Endothelial cell (in vitro differentiated cells): ENCODE measurements at regions not wholly inside any gene's neighbourhood (a gene's known extent, or its start where the extent isn't known, plus 50 kb on each side); places are given as distances from the start of the nearest gene placed in this dataset.

Source experiments
- DNase-seq: peaks from one replicate; pipeline ENCODE4 v3.0.0; 2021; ENCODE audit warnings: low spot score
- H3K27ac Mint-ChIP-seq: one replicate; pipeline ENCODE4 v1.8.0; 2021; ENCODE audit warnings: mixed read lengths, inconsistent platforms; ENCODE audit not compliant: unreplicated experiment
- H3K27me3 Mint-ChIP-seq: one replicate; pipeline ENCODE4 v1.8.0; 2021; ENCODE audit warnings: mild to moderate bottlenecking, moderate library complexity, mixed read lengths, inconsistent platforms; ENCODE audit not compliant: unreplicated experiment
- H3K36me3 Mint-ChIP-seq: one replicate; pipeline ENCODE4 v1.8.0; 2021; ENCODE audit warnings: mild to moderate bottlenecking, low read depth, mixed read lengths, inconsistent platforms; ENCODE audit not compliant: unreplicated experiment
- H3K4me1 Mint-ChIP-seq: one replicate; pipeline ENCODE4 v1.8.0; 2021; ENCODE audit warnings: mild to moderate bottlenecking, mixed read lengths, inconsistent platforms; ENCODE audit not compliant: unreplicated experiment
- H3K4me3 Mint-ChIP-seq: one replicate; pipeline ENCODE4 v1.8.0; 2021; ENCODE audit warnings: mild to moderate bottlenecking, mixed read lengths, inconsistent platforms; ENCODE audit not compliant: unreplicated experiment
- H3K9me3 Mint-ChIP-seq: one replicate; pipeline ENCODE4 v1.8.0; 2021; ENCODE audit warnings: mixed read lengths, inconsistent platforms; ENCODE audit not compliant: unreplicated experiment
- TF ChIP-seq, protein P1 (sequence below): fragments of 200-600 bp; sonication (generic); IDR thresholded peaks from one replicate; pipeline ENCODE4 v1.5.0; 2021; ENCODE audit warnings: antibody characterized with exemption; ENCODE audit not compliant: unreplicated experiment

DNA sequence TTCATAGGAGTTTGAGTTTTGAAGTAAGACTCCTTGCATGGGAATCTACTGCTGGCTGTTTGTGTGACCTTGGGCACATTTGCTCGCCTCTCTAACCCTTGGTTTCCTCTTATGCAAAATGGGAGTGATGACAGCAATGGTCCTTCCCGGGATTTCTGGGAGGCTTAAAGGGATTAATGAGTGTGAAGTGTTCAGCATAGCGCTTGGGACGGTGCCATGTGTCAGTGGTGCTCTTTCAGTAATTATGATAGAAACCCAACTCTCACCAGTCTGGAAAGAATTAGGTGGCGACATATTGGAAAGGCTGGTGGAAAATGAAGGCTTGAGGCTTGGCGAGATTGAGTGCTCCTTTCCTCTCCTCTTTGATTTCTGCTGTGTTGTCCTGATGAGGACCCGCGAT is 429.2 kb upstream of the EEF2KMT start:
- no peak for DNase-seq
- peaks cover 4% of the 10 kb centered on the region for H3K27me3 Mint-ChIP-seq
- H3K36me3 Mint-ChIP-seq, result no peaks in the 10 kb centered on the region
- no peaks in the 10 kb centered on the region for H3K4me1 Mint-ChIP-seq
- TF ChIP-seq, protein P1, sequence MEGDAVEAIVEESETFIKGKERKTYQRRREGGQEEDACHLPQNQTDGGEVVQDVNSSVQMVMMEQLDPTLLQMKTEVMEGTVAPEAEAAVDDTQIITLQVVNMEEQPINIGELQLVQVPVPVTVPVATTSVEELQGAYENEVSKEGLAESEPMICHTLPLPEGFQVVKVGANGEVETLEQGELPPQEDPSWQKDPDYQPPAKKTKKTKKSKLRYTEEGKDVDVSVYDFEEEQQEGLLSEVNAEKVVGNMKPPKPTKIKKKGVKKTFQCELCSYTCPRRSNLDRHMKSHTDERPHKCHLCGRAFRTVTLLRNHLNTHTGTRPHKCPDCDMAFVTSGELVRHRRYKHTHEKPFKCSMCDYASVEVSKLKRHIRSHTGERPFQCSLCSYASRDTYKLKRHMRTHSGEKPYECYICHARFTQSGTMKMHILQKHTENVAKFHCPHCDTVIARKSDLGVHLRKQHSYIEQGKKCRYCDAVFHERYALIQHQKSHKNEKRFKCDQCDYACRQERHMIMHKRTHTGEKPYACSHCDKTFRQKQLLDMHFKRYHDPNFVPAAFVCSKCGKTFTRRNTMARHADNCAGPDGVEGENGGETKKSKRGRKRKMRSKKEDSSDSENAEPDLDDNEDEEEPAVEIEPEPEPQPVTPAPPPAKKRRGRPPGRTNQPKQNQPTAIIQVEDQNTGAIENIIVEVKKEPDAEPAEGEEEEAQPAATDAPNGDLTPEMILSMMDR, result no peak
- H3K4me3 Mint-ChIP-seq, result no peak overlapping the region
- no peak overlapping the region for H3K27ac Mint-ChIP-seq
- no peaks in the 10 kb centered on the region for H3K9me3 Mint-ChIP-seq

DNA sequence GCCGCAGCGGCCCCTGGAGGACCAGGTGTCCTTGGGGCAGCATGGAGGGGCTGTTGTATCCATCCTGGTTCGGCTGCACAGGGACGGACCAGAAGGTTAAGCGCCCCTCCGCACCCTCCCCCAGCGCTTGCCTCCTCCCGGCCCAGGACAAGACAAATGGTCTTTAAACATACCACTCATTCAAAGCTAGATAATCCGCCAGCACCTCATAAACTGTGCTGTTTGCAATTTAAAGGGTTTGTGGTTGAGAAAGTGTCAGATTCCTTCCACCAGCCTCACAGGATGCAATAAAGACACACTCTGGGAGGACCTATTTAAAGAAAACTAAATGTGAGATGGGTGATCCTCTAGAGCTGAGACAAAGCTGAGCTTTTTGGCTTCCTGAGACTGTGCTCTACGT is 426.2 kb upstream of the EEF2KMT start:
- no peak overlapping the region for H3K27ac Mint-ChIP-seq
- TF ChIP-seq, protein P1, result no peak
- no peak for DNase-seq
- H3K9me3 Mint-ChIP-seq, result no peaks in the 10 kb centered on the region
- no peaks in the 10 kb centered on the region for H3K36me3 Mint-ChIP-seq
- H3K27me3 Mint-ChIP-seq, result peaks cover 4% of the 10 kb centered on the region
- H3K4me3 Mint-ChIP-seq, result no peak overlapping the region
- no peaks in the 10 kb centered on the region for H3K4me1 Mint-ChIP-seq

DNA sequence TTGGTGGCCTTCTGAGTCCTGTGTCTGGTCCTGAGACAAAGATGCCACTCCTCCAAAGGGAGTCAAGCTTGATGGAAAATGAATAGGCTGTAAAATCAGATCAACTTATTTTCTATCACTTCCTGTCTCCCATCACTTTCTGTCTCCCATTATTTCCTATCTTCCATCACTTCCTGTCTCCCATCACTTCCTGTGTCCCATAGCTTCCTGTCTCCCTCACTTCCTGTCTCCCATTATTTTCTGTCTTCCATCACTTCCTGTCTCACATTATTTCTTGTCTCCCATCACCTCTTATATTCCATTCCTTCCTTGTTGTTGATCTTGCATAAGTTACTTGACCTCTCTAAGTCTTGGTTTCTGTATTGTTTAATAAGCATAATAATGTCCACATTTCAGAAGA is 418.5 kb upstream of the EEF2KMT start:
- Mint-ChIP-seq H3K4me1 (peaks cover 3% of the 10 kb centered on the region), H3K27ac (no peak overlapping the region), H3K27me3 (peaks cover 2% of the 10 kb centered on the region), H3K9me3 (peaks cover 5% of the 10 kb centered on the region), H3K4me3 (no peak overlapping the region), H3K36me3 (peaks cover 4% of the 10 kb centered on the region)
- no peak for DNase-seq
- TF ChIP-seq, protein P1, result no peak

DNA sequence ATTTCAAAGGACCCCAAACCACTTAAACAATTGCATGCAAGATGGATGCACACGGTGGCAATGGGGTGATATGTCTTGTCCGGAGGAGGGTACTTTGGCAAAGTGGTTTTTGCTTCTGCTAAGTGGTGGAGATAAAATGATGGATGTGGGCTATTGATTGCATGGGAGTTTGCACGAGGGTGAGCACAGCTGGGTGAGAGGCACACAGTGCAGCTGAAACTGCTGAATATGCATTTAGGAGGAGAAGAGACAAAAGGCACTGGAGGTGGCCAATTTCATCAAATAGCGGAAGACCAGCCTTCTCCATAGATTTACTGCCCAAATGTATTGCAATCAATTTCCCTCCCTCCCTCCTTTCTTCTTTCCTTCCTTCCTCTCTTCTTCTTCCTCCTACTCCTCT is 414.4 kb upstream of the EEF2KMT start:
- Mint-ChIP-seq H3K36me3 (peaks cover 8% of the 10 kb centered on the region), H3K4me1 (peaks cover 3% of the 10 kb centered on the region)

DNA sequence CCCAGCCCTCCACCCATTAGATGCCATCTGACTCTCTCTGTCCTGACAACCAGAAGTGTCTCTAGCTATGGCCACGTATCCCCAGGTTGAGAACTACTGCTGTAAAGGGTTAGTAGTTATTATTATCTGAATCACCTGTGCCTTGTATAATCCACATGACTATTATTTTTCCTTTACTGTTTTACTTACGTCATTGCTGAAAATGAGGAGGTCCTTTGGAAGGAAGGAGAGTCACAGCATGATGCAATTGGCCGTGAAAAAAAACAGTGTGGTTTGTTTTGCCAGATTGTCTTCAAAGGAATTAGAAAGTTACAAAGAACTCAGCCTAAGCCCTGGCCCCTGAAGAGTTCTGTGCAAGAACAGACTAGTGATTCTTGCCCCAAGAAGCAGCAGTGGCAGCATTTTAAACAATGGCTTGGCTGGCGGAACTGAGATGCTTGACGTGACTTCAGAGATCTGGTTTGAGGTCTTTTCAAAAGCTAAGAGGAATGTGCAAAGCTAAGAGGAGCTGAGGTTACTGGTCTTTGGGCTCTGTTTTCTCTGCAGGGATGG is 413.3 kb upstream of the EEF2KMT start:
- TF ChIP-seq, protein P1, result no peak
- H3K4me3 Mint-ChIP-seq, result no peak overlapping the region
- H3K27ac Mint-ChIP-seq, result no peak overlapping the region
- no peak for DNase-seq
- H3K9me3 Mint-ChIP-seq, result no peaks in the 10 kb centered on the region
- H3K36me3 Mint-ChIP-seq, result peaks cover 3% of the 10 kb centered on the region
- H3K4me1 Mint-ChIP-seq, result no peaks in the 10 kb centered on the region
- peaks cover 5% of the 10 kb centered on the region for H3K27me3 Mint-ChIP-seq

More for the DNA sequence above, 414.4 kb upstream of the EEF2KMT start:
- Mint-ChIP-seq H3K27me3 (peaks cover 1% of the 10 kb centered on the region), H3K27ac (no peak overlapping the region), H3K9me3 (peaks cover 5% of the 10 kb centered on the region), H3K4me3 (no peak overlapping the region)
- TF ChIP-seq, protein P1, result no peak
- DNase-seq, result no peak
